ENCODE measurements at regions not wholly inside any gene's neighbourhood (a gene's known extent, or its start where the extent isn't known, plus 50 kb on each side); places are given as distances from the start of the nearest gene placed in this dataset.

GRCh38 chr2:74063486-74063885 is 78.8 kb downstream of the TET3 start (continued):
- TF ChIP-seq CBX5 (IDR thresholded peaks at IDR 0.05; ENCODE audit: low read depth, low read length) (no peak), POLR2A (IDR thresholded peaks at IDR 0.05; ENCODE audit: control extremely low read depth in 1 of 2, low read depth in 2 of 2, low read length in 2 of 2) (no peak), SUZ12 (IDR thresholded peaks at IDR 0.05; ENCODE audit: low read length) (no peak), CEBPB (IDR thresholded peaks at IDR 0.05; ENCODE audit: low read depth, low read length) (no peak), KDM4A (IDR thresholded peaks at IDR 0.05; ENCODE audit: low read depth, low read length, severe bottlenecking) (no peak)
